Ovary (tissue), 3 donors: ENCODE measurements at regions not wholly inside any gene's neighbourhood (a gene's known extent, or its start where the extent isn't known, plus 50 kb on each side); places are given as distances from the start of the nearest gene placed in this dataset.

Experiments used
- POLR2A ChIP-seq: fragments of 450-650 bp; IDR thresholded peaks from one replicate; pipeline ENCODE4 v1.6.1; 2017; ENCODE audit warnings: antibody characterized with exemption, mild to moderate bottlenecking, moderate library complexity
- TF ChIP-seq, protein P1 (sequence below), 3 donors: fragments of 450-650 bp in 2 of 3; fragments of 200-600 bp in 1 of 3; IDR thresholded peaks; one replicate each; pipeline versions ENCODE4 v1.5.1 to v1.8.0; 2016 to 2022; ENCODE audit warnings: antibody characterized with exemption in 3 of 3, mild to moderate bottlenecking in 1 of 3
- donor health status: DM: no; HTN: no; CAD: no.

DNA sequence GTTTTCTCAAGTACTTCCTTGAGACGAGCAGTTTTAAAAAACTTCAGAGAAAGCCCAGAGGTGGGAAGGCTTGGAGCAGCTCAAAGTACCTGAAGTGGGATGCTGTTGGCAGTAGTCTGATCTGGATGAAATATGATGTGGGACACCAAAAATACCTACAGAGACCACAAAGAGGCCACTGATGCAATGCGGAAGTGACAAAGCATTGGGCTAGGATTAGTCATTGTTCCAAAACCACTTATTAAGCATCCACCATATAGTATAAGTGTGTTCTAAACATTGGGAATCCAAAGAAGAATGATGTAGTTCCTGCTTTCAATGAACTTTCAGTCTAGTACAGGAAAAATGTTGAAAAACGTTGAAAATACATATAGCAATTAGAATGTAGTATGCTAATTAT, 386.1 kb upstream of the CNKSR2 start:
- no peak for TF ChIP-seq POLR2A
- TF ChIP-seq, protein P1, sequence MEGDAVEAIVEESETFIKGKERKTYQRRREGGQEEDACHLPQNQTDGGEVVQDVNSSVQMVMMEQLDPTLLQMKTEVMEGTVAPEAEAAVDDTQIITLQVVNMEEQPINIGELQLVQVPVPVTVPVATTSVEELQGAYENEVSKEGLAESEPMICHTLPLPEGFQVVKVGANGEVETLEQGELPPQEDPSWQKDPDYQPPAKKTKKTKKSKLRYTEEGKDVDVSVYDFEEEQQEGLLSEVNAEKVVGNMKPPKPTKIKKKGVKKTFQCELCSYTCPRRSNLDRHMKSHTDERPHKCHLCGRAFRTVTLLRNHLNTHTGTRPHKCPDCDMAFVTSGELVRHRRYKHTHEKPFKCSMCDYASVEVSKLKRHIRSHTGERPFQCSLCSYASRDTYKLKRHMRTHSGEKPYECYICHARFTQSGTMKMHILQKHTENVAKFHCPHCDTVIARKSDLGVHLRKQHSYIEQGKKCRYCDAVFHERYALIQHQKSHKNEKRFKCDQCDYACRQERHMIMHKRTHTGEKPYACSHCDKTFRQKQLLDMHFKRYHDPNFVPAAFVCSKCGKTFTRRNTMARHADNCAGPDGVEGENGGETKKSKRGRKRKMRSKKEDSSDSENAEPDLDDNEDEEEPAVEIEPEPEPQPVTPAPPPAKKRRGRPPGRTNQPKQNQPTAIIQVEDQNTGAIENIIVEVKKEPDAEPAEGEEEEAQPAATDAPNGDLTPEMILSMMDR (IDR thresholded peaks at IDR 0.05): no peak
